ENCODE measurements at regions not wholly inside any gene's neighbourhood (a gene's known extent, or its start where the extent isn't known, plus 50 kb on each side); places are given as distances from the start of the nearest gene placed in this dataset.

GRCh38 chr6:140602431-140603248 is 1228.2 kb upstream of the CITED2 start:
- Histone ChIP-seq H3K27ac (replicated peaks) (no peak overlapping the region), H3K36me3 (no peaks in the 10 kb centered on the region), H3K4me3 (no peak overlapping the region), H3K27me3 (ENCODE audit: low read depth) (no peaks in the 10 kb centered on the region), H3K9me3 (replicated peaks) (no peaks in the 10 kb centered on the region), H3K4me1 (peaks cover 8% of the 10 kb centered on the region)
- no peak for DNase-seq
- intact Hi-C loops (cut with micrococcal nuclease): no loop called here
- TF ChIP-seq, protein P1, sequence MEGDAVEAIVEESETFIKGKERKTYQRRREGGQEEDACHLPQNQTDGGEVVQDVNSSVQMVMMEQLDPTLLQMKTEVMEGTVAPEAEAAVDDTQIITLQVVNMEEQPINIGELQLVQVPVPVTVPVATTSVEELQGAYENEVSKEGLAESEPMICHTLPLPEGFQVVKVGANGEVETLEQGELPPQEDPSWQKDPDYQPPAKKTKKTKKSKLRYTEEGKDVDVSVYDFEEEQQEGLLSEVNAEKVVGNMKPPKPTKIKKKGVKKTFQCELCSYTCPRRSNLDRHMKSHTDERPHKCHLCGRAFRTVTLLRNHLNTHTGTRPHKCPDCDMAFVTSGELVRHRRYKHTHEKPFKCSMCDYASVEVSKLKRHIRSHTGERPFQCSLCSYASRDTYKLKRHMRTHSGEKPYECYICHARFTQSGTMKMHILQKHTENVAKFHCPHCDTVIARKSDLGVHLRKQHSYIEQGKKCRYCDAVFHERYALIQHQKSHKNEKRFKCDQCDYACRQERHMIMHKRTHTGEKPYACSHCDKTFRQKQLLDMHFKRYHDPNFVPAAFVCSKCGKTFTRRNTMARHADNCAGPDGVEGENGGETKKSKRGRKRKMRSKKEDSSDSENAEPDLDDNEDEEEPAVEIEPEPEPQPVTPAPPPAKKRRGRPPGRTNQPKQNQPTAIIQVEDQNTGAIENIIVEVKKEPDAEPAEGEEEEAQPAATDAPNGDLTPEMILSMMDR (IDR thresholded peaks at IDR 0.05; ENCODE audit: borderline replicate concordance): no peak

DNA sequence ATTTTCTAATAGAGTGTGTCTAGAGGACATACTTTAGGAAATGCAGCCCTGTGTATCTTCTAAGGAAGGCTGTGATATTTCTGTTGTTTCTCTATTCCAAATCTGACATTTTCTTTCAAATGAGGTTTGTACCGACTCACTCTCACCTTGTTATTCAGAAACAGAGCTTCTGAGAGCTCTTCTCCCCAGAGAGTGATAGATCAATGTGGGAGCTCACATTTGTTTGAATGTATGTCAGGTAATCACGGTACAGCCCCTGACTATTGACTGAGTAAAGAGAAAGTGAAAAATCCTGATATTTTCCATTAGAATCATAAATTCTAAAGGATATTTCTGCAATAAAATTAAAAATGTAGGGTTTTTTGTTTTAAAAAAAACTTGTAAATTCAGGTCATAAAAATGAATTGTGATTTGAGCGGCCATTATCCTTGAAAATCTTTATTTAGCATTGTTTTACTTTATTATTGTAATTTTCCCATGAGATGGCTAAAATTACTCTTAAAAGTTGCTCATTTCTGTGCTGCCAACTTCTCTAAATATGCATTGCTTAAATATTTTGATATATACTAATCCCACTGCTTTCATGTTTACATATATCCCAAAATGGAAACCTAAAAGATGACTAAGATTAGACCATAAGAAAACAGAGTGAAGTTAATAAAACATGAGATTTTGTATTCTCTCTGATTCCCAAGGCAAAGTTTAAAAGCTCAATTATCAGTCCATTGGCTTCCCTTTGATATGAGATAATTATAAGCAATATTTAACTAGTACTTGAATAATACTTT is 1226.8 kb upstream of the CITED2 start:
- Histone ChIP-seq H3K36me3 (no peaks in the 10 kb centered on the region), H3K27ac (replicated peaks) (no peak overlapping the region), H3K27me3 (ENCODE audit: low read depth) (no peaks in the 10 kb centered on the region), H3K4me1 (peaks cover 8% of the 10 kb centered on the region), H3K4me3 (no peak overlapping the region), H3K9me3 (replicated peaks) (no peaks in the 10 kb centered on the region)
- TF ChIP-seq, protein P1 (IDR thresholded peaks at IDR 0.05; ENCODE audit: borderline replicate concordance): no peak
- intact Hi-C loops (cut with micrococcal nuclease): no loop called here
- no peak for DNase-seq

DNA sequence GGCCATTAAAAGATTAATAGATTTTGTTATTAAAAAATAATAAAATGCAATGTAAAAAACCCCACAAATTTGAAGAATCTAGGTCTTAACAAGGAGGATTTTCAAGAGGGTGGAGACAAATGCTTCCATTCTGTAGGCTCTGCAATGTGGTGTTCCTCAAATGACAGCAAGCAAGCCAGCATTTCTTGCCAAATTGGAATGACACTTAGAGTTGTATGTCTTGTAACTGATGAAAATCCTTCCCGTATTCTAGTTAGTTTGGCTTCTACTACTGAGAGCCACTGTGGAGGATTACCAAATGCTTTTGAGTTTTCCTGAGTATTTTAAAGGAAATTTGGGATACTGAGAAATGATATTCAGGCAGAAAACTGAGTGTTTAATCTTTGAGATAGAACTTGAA is 1225.5 kb upstream of the CITED2 start:
- no peak for DNase-seq
- intact Hi-C loops (cut with micrococcal nuclease): no loop called here
- H3K4me3 ChIP-seq: no peak overlapping the region

GRCh38 chr6:140597181-140597580 is 1222.7 kb upstream of the CITED2 start:
- no peak for DNase-seq
- intact Hi-C loops (cut with micrococcal nuclease): no loop called here
- Histone ChIP-seq H3K27ac (replicated peaks) (no peak overlapping the region), H3K9me3 (replicated peaks) (no peaks in the 10 kb centered on the region), H3K4me3 (no peak overlapping the region), H3K27me3 (ENCODE audit: low read depth) (no peaks in the 10 kb centered on the region), H3K36me3 (no peaks in the 10 kb centered on the region), H3K4me1 (peaks cover 3% of the 10 kb centered on the region)
- TF ChIP-seq, protein P1 (IDR thresholded peaks at IDR 0.05; ENCODE audit: borderline replicate concordance): no peak

More for the DNA sequence above, 1225.5 kb upstream of the CITED2 start:
- Histone ChIP-seq H3K27ac (replicated peaks) (no peak overlapping the region), H3K36me3 (no peaks in the 10 kb centered on the region), H3K4me1 (peaks cover 8% of the 10 kb centered on the region), H3K9me3 (replicated peaks) (no peaks in the 10 kb centered on the region), H3K27me3 (ENCODE audit: low read depth) (no peaks in the 10 kb centered on the region)
- TF ChIP-seq, protein P1 (IDR thresholded peaks at IDR 0.05; ENCODE audit: borderline replicate concordance): no peak

- Histone ChIP-seq H3K4me1 (no peaks in the 10 kb centered on the region), H3K36me3 (no peaks in the 10 kb centered on the region), H3K27ac (replicated peaks) (no peak overlapping the region), H3K27me3 (ENCODE audit: low read depth) (no peaks in the 10 kb centered on the region), H3K9me3 (replicated peaks) (no peaks in the 10 kb centered on the region), H3K4me3 (no peak overlapping the region)
- TF ChIP-seq, protein P1 (IDR thresholded peaks at IDR 0.05; ENCODE audit: borderline replicate concordance): no peak
- intact Hi-C loops (cut with micrococcal nuclease): no loop called here
- DNase-seq: no peak
Measured at GRCh38 chr6:140594806-140595128, 1220.3 kb upstream of the CITED2 start.
